NCI-H460 (cell line): ENCODE measurements at regions not wholly inside any gene's neighbourhood (a gene's known extent, or its start where the extent isn't known, plus 50 kb on each side); places are given as distances from the start of the nearest gene placed in this dataset.

Experiments used
- DNase-seq: peaks from one replicate; pipeline ENCODE4 v3.0.0-alpha.2; 2016; ENCODE audit warnings: low read depth; ENCODE audit errors: extremely low read depth

DNA sequence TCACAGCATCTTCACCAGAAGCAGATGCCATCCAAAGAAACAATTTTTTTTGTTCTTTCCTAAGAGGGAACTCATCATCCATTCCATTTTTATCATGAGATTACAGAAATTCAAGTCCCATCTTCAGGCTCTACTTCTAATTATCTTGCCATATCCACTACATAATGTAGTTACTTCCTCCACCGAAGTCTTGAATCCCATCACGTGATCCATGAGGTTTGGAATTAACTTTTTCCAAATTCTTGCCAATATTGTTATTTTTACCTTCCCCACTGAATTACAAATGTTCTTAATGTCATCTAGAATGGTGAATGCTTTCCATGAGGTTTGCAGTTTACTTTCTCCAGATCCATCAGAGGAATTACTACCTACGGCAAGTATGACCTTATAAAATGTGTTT, 1014.7 kb upstream of the LRRN3 start:
- no peak for DNase-seq

DNA sequence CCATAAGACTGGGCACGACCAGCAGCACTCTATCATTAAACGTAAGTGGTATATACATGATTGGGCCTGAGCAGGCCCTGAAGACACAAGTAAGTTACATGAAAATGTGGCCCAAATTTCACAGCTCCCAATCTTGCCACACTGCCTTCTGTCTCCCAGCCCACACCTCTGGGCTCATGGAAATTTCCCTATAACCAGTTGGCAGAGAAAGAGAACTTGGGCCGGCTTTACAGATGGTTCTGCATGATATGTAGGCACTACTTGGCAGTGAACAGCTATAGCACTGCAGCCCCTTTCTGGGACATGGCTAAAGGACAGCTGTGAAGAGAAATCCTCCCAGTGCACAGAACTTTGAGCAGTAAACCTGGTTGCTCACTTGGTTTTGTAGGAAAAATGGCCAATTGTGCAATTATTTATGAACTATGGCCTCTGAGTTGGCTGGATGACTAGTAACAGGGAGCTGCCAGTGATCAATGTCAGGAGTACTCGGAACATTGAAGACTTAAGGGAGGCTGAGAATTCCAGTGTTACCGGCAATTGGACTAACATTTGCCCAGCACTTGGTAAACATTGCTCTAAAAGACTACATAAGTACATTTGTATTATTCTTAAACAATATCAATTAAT, 1006.6 kb upstream of the LRRN3 start:
- DNase-seq = no peak

DNA sequence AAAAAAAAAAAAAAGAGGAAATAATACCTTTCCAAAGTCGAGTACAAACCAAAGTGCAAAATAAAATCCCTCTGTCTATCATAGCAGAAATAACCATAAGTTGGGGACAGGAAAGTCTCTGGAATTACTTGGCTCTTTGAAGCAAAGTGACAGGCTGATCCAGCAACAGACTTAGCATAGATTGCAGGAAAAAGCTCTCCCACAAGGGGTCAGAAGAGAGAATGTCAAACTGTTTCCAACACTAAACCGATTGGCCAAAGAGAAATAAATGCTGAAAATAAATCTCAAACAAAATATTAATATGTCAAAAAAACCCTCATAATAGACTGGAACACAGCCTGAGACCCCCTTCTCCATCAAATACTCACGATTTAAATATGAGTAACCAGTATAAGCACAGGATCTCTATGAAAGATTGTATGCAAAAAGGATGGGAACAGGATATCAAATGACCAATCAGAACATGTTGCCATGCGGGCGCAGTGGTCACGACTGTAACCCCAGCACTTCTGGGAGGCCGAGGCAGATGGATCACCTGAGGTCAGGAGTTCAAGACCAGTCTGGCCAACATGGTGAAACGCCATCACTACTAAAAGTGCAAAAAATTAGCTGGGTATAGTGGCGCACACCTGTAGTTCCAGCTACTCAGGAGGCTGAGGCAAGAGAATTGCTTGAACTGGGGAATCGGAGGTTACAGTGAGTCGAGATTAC, 1000.7 kb upstream of the LRRN3 start:
- DNase-seq = peak; percentile 32

DNA sequence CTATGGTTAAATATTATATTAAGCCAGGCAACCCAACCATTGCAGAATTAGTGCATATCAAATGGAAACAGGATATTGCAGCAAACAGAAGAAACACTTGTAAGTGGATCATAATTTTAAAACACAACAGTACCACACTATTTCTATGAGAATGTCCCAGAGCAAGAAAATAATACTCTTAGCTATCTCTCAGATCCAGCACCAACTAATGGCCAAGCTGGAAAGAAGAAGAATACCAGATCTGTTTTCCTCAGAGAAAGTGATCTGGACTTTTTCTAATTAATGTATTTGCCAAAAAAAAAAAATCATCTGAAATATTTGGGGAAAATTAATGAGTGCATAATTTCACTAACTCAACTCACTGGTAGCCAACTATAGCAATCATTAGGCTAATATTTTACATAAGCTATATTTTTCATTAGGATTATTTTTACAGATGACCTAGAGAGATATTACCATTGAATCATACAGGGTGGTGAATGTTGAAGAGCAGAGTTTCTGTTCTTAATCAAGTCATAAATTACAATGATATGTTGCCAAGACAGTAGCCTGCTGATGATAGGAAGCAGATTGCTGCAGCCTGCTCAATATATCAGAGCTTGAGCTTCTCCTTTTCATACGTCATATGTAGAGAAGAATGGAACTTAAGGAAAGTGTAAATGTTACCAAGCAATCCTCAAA, 995.4 kb upstream of the LRRN3 start:
- DNase-seq = no peak

DNA sequence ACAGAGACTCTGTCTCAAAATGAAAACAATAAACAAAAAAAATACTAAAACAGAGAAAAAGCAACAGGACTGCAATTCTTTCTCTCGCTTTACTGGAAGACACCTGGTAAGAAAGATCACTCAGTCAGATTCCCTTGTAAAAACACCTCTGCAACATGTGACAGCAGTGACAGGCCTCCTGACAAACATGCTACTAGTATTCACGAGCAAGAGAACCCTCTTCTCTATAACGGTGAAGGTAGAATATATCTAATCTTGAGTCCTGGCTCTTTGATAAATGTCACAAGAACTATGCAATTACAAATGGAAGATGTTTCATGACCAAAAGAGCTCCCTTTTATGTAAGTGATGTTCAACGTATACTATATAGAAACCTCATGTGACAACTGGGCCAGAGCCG, 986.7 kb upstream of the LRRN3 start:
- no peak for DNase-seq

DNA sequence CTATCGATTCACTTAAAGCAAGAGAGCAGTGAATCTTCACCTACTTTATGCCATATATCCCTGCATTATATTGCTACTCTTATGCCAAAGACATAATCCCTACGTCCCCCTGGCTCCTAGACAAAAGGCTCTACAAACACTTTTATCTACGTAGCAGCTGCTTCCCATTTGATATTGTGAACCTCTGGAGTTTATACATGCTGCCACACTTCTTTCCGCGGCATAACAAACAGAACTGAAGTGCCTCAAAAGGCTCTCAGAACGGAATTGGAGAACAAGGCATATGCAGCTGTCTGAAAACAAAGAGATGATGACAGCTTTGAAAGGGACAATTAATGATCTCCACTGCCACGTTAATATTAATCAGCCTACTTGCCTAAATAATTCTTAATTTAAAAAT, 985.6 kb upstream of the LRRN3 start:
- DNase-seq = no peak

DNA sequence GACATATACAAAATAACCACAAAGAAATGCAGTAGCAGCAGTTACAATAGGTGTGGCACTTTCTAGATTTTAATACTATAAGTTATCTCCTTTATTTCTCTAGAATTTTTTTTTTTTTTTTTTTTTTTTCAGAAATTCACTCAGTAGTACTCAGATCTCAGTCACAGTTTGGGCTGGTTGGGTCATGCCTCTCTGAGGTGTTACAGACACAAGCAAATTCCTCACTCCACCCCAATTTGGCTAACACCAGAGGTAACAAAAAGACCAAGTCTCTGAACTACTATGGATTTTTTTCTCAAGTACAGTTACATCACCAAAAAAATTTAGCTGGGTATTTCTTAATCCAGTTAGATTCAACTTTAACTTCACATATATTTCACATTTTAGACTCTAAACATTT, 985.1 kb upstream of the LRRN3 start:
- no peak for DNase-seq

DNA sequence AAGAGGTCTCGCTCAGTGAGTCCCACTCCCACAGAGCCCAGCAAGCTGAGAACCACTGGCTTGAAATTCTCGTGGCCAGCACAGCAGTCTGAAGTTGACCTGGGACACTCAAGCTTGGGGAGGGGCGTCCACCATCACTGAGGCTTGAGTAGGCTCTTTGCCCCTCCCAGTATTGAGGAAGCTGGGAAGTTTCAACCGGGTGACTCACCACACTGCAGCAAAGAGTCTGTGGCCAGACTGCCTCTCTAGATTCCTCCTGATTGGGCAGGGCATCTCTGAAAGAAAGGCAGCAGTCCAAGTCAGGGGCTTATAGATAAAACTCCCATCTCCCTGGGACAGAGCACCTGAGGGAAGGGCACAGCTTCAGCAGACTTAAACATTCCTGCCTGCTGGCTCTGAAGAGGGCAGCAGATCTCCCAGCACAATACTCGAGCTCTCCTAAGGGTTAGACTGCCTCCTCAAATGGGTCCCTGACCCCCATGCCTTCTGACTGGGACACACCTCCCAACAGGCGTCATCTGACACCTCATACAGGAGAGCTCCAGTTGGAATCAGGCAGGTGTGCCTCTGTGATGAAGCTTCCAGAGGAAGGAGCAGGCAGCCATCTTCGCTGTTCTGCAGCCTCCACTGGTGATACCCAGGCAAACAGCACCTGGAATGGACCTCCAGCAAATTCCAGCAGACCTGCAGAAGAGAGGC, 970.9 kb upstream of the LRRN3 start:
- no peak for DNase-seq

DNA sequence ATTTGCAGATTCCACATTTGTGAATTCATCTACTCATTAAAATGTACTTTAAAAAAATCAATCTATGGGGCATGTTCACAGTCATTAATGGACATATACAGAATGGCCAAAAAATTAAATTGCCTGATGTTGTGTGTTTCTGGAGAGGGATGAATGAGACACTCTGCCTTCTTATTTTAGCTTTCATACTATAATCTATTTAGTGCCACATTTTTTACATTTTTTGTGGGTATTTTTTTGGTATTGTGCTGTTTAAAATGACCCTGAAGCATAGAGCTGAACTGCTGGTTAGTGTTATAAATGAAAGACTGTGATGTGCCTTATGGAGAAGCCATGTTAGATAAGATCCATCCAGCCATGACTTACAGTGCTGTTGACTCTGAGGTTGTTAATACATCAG, 961.8 kb upstream of the LRRN3 start:
- no peak for DNase-seq

DNA sequence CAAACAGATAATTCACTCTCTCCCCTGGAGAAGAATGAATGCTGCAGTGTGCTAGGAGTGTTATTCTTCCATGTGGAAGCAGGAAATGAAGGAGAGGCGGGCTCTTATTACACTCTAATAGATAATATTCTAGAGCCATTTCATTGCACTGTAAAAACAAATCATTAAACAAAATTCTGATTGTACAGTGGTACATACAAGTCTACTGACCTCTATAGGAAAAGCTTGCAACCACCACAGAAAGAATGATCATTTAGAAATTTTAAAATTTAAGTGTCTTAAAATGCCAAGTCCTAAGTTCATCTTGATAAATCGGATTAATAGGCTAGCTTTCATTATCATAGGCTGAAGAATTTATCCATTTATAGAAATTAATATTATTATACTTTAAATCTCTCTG, 960.3 kb upstream of the LRRN3 start:
- DNase-seq = no peak

DNA sequence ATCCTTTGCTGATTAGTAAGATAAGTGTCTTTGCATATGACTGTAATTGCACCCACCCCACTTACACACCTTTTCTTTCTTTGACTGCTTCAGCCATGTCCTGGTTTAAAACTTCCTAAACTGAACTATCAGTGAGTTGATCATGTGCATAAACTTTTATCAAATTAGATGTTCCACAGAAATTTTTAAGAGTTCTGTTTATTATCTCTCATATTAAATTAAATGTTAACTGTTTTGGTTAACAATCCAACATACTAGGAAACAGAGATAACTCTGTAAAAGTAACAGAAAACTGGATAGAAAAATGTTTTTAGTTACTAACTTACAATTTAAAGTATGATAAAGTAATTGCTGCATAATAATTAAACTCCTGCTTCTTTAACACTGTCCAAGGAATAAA, 959.6 kb upstream of the LRRN3 start:
- DNase-seq = no peak

DNA sequence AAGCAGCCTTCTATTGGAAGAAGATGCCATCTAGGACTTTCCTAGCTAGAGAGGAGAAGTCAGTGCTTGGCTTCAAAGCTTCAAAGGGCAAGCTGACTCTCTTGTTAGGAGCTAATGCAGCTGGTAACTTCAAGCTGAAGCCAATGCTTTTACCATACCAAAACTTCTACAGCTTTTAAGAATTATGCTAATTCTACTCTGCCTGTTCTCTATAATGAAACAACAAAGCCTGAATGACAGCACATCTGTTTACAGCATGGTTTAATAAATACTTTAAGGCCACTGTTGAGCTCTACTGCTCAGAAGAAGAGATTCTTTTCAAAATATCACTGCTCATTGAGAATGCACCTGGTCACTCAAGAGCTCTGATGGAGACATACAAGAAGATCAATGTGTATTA, 951.9 kb upstream of the LRRN3 start:
- DNase-seq = no peak

DNA sequence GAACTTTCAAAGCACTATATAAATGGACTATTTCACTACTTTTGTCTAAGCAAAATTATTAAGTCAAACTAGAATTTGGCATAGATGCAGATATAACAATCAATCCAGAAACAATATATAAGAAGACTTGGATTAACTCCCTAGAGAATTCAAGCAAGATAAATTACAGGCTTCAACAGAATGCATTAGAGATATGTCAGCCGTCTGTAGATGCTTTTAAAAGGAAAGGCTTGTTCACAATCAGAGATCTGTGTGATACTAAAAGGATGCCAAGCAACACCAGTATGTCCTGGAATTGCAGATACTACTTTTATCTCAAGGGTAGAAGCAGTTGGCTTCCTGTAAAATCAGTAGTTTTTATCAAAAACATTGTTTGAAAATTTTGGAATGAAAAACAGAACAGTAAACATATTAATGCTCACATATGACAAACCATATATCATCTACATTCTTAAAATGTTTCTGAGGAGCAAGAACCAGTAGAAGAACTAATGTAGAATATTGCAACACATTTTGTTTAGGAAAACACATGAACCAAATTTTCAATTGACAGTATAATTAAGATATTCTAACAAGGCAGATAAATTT, 947.9 kb upstream of the LRRN3 start:
- DNase-seq = no peak

DNA sequence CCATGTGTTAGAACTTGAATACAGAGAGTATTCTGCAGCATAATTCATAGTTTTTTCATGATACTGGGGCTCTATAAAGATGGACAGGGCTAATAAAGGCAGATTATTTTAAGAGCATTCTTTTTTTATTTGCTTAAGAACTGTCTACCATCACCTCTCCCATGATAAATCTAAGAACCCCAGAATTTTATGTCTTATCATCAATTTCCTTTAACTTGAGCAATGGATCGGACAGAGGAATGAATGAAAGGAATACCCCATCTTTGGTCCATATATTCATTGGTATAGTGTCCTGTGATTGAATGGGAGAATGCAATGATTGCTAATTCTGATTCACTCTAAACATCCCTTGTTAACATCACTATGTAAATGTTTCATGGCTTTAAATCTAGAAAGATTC, 946.3 kb upstream of the LRRN3 start:
- DNase-seq = no peak

DNA sequence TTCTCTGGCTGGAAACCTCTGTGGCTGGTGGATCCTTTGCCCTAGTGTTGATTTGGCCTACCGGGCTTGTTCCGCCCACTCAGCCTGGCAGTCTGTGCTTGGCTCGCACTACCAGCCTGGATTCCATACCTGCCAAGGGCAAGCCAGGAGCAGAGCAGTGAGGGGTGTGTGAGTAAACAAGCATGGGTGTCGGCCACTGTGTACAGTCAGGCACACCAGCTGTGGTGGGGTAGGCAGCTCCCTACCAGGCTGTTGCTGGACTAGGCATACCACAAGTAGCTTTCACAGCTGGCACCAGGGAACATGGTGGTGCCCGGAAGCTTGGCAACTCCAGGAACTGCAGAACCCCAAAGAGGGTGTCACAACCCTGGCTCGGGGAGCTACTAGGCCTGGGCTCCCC, 942.9 kb upstream of the LRRN3 start:
- DNase-seq = no peak

DNA sequence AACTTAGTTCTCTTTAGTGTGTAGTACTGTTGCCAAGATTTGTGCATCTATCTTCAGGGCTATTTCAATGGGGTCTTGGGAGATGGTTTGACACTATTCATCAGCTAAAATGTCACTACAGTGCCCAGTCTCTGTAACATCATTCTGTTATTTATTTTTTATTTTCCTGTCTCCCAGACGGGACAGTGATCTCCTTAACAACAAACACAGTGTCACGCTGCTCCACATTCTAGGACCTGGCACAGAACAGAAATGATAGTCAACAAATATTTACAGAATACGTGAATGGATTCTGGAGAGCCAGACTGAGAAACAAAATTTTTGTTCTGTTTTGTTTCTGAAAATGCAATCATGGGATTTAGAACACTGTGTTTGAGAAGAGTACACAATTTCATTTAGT, 937.7 kb upstream of the LRRN3 start:
- DNase-seq = no peak

DNA sequence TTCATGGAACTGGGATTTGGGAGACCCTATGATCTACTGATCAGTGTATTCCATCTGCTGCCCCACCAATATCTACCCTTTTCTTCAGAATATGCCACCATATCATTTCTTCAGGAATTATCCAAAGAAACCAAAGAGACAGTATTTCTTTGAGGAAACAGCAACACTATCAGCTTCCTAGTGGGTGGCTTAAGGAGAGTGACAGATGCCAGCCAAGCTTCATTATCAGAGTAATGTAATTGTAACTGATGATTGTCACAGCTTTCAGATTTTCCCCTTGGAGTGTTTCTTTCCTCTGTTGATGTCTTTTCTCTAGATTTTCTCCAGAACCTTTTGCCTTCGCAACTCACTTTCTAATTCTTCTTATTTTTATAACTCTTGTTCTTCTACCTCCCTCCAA, 934.4 kb upstream of the LRRN3 start:
- DNase-seq = no peak

DNA sequence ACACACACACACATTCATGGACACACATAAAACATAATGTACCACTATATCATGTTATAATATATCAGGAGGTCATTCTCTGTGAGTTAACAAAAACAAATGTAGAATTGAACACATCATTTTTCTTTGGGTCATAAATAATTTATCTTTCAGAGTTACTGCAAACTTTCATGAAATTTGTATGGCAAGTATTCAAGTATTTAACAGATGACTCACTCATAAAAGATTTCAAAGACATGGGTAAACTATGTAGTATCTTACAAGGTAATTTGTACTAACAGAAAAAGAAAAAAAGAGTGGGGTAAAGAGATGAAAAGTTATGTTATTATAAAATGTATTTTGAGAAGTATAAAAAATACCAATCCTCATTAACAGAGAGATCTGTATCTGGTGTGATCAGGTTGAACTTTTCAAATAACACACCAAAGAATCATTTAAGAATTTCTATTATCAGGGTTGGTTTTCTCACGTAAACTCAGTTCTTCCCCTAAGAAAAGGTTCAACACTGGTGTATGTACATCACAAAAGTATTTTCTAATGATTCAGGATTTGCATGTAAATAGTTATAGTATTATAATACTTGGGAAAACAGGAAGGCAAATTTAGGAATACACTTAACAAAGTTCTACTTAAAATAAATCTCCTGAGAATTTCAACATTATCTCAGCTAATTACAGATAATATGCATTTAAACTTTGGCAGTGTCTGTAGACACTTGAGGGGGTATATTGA, 933.1 kb upstream of the LRRN3 start:
- no peak for DNase-seq

DNA sequence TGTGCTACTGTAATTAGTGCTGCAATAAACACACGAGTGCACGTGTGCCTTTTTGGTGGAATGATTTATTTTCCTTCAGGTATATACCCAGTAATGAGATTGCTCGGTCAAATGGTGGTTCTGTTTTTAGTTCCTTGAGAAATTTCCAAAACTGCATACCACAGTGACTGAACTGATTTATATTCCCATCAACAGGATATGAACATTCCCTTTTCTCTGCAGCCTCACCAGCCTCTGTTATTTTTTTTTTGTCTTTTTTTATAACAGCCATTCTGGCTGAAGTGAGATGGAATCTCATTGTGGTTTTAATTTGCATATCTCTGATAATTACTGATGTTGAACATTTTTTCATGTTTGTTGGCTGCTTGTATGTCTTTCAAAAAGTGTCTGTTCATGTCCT, 922.9 kb upstream of the LRRN3 start:
- no peak for DNase-seq

DNA sequence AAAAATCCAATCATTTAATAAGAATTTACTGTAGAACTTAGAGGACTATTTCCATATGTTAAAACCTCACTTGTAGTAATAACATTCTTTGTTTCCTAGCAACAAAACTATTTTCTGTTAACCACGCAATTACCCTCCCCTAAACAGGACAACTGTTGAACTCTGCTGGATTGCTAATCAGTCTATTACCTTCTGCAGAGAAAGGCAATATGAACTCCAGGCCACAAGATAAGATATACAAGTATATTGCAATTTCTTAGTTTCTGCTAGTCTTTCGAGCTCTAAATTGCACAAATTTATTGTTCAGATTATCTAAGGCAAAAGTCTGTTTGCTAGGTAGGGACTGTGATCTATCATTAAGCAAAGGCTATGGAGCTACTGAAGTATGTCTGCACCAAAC, 920.1 kb upstream of the LRRN3 start:
- DNase-seq = no peak

DNA sequence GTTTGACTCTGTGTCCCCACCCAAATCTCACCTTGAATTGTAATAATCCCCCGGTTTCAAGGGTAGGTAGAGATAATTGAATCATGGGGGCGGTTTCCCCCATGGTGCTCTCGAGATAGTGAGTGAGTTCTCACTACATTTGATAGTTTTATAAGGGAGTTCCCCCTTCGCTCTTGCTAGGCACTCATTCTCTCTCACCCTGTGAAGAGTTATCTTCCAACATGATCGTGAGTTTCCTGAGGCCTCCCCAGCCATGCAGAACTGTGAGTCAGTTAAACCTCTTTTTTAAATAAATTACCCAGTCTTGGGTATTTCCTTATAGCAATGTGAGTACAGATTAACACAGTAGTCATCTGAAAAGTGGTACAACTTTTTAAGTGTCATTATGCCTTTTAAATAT, 913.5 kb upstream of the LRRN3 start:
- no peak for DNase-seq
